ENCODE measurements at regions not wholly inside any gene's neighbourhood (a gene's known extent, or its start where the extent isn't known, plus 50 kb on each side); places are given as distances from the start of the nearest gene placed in this dataset.

GRCh38 chr11:122478986-122479385 lies 176.5 kb upstream of the UBASH3B start:
- TF ChIP-seq CTCF (optimal IDR thresholded peaks at IDR 0.05 in 1 of 3, IDR thresholded peaks at IDR 0.05 in 1 of 3, conservative IDR thresholded peaks at IDR 0.05 in 1 of 3; ENCODE audit: extremely low read depth in 1 of 3, insufficient read depth in 2 of 3, low read length in 3 of 3) (no peak), EZH2 (IDR thresholded peaks at IDR 0.05; ENCODE audit: low read length) (no peak)
